IPS-20b (cell line): ENCODE measurements at regions not wholly inside any gene's neighbourhood (a gene's known extent, or its start where the extent isn't known, plus 50 kb on each side); places are given as distances from the start of the nearest gene placed in this dataset.

ENCODE experiments used
- H3K27ac ChIP-seq: one replicate; pipeline ENCODE4 v1.5.1; 2013; ENCODE audit warnings: low read length
- H3K27me3 ChIP-seq: 2 replicates; pipeline ENCODE4 v1.6.1; 2013; ENCODE audit warnings: mild to moderate bottlenecking, low read length, inconsistent platforms; ENCODE audit not compliant: insufficient read depth
- H3K36me3 ChIP-seq: 2 replicates; pipeline ENCODE4 v1.6.1; 2013; ENCODE audit warnings: low read depth, mild to moderate bottlenecking, inconsistent platforms, low read length, moderate library complexity; ENCODE audit not compliant: insufficient read depth
- H3K4me1 ChIP-seq: 2 replicates; pipeline ENCODE4 v1.6.1; 2013; ENCODE audit warnings: mild to moderate bottlenecking, control low read depth, inconsistent platforms, low read length, moderate library complexity; ENCODE audit not compliant: insufficient read depth
- H3K4me3 ChIP-seq: 2 replicates; pipeline ENCODE4 v1.5.1; 2013; ENCODE audit warnings: mild to moderate bottlenecking, low read length, inconsistent platforms
- H3K9ac ChIP-seq: 2 replicates; pipeline ENCODE4 v1.6.1; 2013; ENCODE audit warnings: low read depth, mild to moderate bottlenecking, inconsistent platforms, low read length, moderate library complexity
- H3K9me3 ChIP-seq: 2 replicates; pipeline ENCODE4 v1.6.1; 2013; ENCODE audit warnings: mild to moderate bottlenecking, low read depth, low read length, inconsistent platforms; ENCODE audit not compliant: insufficient read depth

DNA sequence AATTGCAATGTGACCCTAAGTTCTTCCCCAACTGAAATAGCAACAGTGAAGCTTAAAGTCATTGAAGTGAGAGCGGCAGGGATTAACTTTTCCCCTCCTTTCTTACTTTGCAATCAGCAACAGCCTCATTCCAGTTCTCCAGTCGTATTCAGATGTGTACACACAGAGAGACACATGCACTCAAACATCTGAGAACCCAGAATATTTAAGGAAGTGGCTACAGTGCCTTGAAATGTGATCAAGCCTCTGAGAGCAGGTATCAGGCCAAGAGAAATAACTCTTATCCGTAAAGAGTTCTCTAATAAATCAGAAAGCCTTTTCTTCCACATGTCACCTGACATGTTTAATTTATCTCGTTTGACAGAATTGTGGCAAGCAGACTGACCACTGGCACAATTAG, 388.9 kb upstream of the NPVF start:
- Histone ChIP-seq H3K4me3 (no peak overlapping the region), H3K4me1 (no peaks in the 10 kb centered on the region)

DNA sequence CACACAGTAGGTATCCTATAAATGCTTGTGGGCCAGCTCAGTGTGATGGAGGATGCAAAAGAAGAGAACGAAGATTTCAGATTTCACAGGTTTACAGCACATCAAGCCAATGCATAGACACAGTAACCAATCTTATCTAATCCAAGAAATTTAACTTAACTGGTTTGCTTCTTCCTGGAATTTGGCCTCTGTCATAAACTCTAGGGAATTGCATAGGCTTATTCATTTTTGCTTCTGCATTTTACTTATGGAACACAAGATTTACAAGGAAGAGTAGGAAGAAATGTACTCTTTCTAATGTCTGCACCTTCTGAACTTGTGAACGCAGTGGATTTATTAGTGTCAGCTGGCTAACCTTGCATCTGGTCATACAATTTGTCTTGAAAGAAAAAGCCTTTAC, 389.4 kb upstream of the NPVF start:
- H3K27me3 ChIP-seq = no peaks in the 10 kb centered on the region
- H3K36me3 ChIP-seq = no peaks in the 10 kb centered on the region
- no peak overlapping the region for H3K9ac ChIP-seq
- no peak overlapping the region for H3K27ac ChIP-seq
- H3K4me1 ChIP-seq = no peaks in the 10 kb centered on the region
- no peak overlapping the region for H3K4me3 ChIP-seq
- no peaks in the 10 kb centered on the region; the same call in 1 of the 2 replicates for H3K9me3 ChIP-seq

More for the DNA sequence above, 388.9 kb upstream of the NPVF start:
- H3K27ac ChIP-seq = no peak overlapping the region
- H3K9me3 ChIP-seq = peaks cover 4% of the 10 kb centered on the region
- H3K27me3 ChIP-seq = no peaks in the 10 kb centered on the region
- no peak overlapping the region for H3K9ac ChIP-seq
- no peaks in the 10 kb centered on the region for H3K36me3 ChIP-seq

DNA sequence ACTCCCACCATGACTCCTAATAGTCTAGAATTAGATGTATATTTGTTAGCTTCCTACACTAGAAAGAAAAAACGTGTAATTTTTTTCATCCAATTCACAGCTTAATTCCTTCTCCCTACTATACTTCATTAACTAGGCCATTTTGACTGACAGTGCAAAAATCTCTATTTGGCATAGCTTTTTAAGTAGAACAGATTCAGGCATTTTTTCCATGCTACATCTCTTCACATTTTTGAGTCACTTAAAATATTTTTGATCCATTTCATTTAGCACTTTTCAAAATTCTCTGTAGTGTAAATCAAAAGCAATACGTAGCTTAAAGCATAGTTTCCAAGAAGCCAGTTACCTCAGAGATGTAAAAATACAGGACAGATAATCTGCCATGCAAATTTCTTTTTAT, 391.1 kb upstream of the NPVF start:
- no peak overlapping the region for H3K27ac ChIP-seq
- H3K9me3 ChIP-seq = no peaks in the 10 kb centered on the region; the same call in 1 of the 2 replicates
- no peaks in the 10 kb centered on the region for H3K4me1 ChIP-seq
- H3K36me3 ChIP-seq = no peaks in the 10 kb centered on the region
- no peak overlapping the region for H3K9ac ChIP-seq
- no peaks in the 10 kb centered on the region for H3K27me3 ChIP-seq
- no peak overlapping the region for H3K4me3 ChIP-seq

DNA sequence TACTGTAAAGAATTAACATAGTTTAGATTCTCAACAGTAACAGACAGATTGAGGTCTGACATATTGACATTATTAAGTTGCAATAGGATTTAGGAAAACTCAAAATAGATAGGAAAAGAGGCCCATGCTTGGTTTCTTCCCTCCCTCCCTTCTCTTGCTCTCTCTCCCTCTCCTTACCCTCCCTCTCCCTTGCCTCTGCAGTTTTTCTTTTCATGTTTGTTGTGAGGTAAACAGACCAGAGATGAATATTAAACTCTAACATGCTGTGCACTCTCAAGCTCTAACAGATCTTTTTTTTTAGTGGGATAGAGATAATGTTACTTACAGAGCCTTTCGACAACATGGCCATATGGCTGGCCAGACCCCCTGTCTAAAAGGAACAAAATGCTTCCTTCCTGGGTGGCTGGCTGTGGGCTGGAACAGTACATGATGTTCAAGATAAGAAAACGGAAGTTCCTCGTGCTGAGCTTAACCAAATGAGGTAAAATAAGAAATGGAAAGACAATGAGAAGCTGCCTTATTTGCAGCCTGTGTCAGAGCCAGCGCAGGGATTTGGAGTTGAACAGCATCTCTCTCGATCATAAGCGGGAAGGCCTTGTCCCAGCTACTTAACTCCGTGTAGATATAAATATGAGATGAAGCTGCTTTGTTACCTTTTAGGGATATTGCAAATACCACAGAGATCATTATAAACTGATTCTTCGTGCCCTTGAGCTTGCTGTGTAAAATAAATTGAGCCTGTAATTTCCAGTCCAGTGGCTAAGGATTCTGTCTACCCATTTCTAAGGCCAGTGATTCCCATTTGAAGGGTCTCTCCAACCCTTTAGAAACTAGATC, 391.9 kb upstream of the NPVF start:
- Histone ChIP-seq H3K27me3 (no peaks in the 10 kb centered on the region), H3K9me3 (no peaks in the 10 kb centered on the region; the same call in 1 of the 2 replicates), H3K36me3 (no peaks in the 10 kb centered on the region), H3K9ac (no peak overlapping the region), H3K27ac (no peak overlapping the region), H3K4me3 (no peak overlapping the region), H3K4me1 (no peaks in the 10 kb centered on the region)

DNA sequence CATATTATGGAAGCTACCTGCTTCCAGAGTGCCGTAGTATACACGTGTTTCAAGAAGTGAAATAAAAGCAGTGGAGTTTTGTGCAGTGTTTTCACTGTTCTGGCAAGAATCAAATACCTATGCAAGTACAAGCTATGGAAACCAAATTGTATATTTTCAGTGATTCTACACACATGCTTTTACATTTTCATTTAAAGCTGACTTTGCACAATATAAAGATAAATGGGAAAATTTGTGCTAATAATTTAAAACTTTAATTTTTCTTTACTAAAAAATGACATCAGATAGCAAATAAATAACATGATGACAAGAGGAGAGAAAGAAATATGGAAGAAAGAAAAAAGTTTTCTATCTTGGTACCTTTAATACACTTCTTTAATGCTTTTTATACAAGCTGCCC, 393.7 kb upstream of the NPVF start:
- Histone ChIP-seq H3K36me3 (no peaks in the 10 kb centered on the region), H3K4me1 (no peaks in the 10 kb centered on the region), H3K9me3 (no peaks in the 10 kb centered on the region; the same call in 1 of the 2 replicates), H3K4me3 (no peak overlapping the region), H3K27me3 (no peaks in the 10 kb centered on the region), H3K9ac (no peak overlapping the region), H3K27ac (no peak overlapping the region)

DNA sequence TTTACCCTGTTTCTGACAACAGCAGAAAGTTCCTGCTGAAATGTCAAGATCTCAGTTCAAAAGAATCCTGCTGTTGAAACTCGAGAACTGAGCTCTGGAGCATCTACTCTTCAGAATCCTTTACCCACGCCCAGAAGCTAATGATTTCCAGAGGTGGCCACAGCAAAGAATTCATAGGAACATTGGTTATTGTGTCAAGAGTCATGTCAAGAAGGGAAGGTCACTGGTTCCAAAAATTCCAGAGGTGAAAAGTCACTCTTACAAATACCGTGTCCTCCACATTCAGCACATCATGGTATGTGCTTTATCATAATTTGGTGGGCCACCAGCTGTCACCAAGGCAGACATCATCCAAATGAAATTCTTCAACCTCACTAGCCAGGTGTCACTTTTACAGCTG, 394.4 kb upstream of the NPVF start:
- H3K27me3 ChIP-seq = no peaks in the 10 kb centered on the region
- peaks cover under 1% of the 10 kb centered on the region; the same call in 1 of the 2 replicates for H3K4me1 ChIP-seq
- H3K9ac ChIP-seq = no peak overlapping the region
- no peak overlapping the region for H3K4me3 ChIP-seq
- no peak overlapping the region for H3K27ac ChIP-seq
- H3K9me3 ChIP-seq = no peaks in the 10 kb centered on the region; the same call in 1 of the 2 replicates
- no peaks in the 10 kb centered on the region for H3K36me3 ChIP-seq

DNA sequence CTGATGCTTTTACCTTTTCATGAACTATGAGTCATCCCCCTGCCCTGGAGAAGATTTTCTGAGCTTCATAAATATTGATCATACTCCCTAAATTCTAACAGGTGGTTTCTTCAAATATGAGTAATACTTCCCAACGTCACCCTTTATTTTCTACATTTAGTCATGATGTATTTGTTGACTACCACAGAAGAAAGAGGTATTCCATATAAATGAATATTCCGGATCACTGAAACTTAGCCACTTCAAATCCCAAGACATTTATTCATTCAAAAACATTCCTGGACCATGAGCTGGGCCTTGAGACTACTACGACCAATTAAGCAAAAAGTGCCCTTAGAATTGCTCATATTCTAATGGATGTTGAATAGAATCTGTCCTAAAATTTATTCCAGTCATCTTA, 395.8 kb upstream of the NPVF start:
- no peaks in the 10 kb centered on the region; the same call in 1 of the 2 replicates for H3K9me3 ChIP-seq
- no peak overlapping the region for H3K27ac ChIP-seq
- H3K4me1 ChIP-seq = peaks cover 11% of the 10 kb centered on the region; the same call in 1 of the 2 replicates
- no peak overlapping the region for H3K9ac ChIP-seq
- no peaks in the 10 kb centered on the region for H3K27me3 ChIP-seq
- H3K4me3 ChIP-seq = no peak overlapping the region
- H3K36me3 ChIP-seq = no peaks in the 10 kb centered on the region

DNA sequence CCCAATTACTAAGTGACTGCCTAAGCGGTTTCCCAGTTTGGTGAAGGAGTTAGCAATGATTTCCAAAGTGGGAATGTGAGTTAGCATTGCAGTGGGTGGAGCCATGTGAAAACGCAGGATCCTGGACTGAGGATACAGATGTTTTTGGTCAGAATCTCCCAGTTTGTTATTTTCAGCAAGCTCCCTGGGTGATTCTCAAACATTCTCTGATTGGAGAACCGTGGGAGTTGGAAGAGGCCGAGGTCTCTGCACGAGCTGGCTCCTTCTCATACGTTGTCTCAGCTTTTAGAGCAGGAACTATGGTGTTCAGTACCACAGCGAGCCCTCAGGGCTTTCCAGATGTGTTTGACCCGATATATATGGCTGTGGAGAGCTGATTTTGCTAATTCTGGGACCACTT, 396.5 kb upstream of the NPVF start:
- Histone ChIP-seq H3K4me1 (peaks cover 11% of the 10 kb centered on the region; the same call in 1 of the 2 replicates), H3K4me3 (no peak overlapping the region), H3K27ac (no peak overlapping the region), H3K27me3 (no peaks in the 10 kb centered on the region), H3K36me3 (no peaks in the 10 kb centered on the region), H3K9me3 (no peaks in the 10 kb centered on the region; the same call in 1 of the 2 replicates), H3K9ac (no peak overlapping the region)

DNA sequence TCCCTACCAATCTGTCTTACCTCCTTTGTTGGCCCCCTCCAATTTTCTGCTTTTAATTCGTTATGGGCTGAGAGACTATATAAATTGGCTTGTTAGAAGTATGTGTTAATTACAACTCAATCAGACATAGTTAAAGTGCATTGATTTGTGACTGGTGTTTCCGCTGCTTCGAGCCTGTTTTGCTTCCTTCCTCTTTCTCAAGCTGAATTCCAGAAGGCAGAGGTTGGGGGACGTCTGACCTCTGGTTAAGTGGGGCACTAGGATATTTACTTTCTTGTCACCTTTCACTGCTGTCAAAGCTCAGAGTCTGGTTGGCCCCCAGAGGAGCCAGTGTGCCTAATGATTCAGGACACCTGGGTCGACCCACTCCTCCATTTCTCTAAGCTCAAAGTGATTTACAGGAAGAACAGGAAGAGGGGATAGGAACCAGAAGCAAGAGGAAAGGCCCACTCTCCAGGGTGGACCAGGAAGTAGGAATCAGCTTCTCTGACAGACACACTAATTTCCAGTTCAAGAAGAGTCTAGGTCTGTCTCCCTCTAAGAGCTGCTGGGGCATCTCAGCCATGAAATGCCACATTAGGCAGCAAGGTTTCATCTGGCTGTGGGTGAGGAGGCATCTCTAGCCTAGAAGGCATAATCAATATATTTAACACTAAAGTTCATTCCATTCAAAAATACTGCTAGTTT, 397.2 kb upstream of the NPVF start:
- H3K4me1 ChIP-seq = peaks cover 11% of the 10 kb centered on the region; the same call in 1 of the 2 replicates
- H3K36me3 ChIP-seq = no peaks in the 10 kb centered on the region
- H3K4me3 ChIP-seq = no peak overlapping the region
- H3K9ac ChIP-seq = no peak overlapping the region
- no peaks in the 10 kb centered on the region for H3K27me3 ChIP-seq
- no peak overlapping the region for H3K27ac ChIP-seq
- H3K9me3 ChIP-seq = no peaks in the 10 kb centered on the region; the same call in 1 of the 2 replicates

DNA sequence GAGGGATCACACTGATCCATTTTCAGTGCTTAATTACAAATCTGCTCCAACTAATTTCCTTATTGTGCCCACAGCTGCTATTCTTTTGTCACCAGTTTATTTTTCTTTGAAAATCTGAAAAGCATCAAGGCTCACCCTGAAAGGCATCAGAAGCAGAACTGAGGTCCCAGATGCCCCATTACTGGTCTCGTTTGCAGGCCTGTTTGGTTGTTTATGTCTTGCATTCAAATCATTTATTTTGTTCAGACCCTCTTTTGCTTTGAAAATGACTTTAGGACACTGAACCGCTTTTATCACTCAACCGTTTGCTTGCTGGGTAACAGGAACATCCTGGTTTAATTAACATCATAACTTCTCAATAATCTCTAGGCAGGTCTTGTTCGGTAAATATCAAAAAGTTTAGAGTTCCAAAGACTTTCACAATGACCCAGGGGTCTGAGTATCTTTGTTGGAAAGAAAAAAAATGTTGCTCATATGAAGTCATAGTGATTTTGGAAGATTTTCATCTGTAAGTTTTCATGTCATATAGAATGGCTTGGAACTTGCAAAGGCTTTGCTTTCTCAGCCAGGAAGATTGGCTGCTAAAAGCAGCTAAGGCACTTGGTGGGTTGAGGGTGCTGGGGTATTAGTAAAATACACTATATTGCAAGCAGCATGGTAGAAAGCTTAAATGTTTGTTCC, 398.3 kb upstream of the NPVF start:
- H3K9me3 ChIP-seq = no peaks in the 10 kb centered on the region
- no peak overlapping the region for H3K27ac ChIP-seq
- no peak overlapping the region for H3K4me3 ChIP-seq
- peaks cover 11% of the 10 kb centered on the region; the same call in 1 of the 2 replicates for H3K4me1 ChIP-seq
- H3K36me3 ChIP-seq = no peaks in the 10 kb centered on the region
- H3K27me3 ChIP-seq = no peaks in the 10 kb centered on the region
- no peak overlapping the region for H3K9ac ChIP-seq

DNA sequence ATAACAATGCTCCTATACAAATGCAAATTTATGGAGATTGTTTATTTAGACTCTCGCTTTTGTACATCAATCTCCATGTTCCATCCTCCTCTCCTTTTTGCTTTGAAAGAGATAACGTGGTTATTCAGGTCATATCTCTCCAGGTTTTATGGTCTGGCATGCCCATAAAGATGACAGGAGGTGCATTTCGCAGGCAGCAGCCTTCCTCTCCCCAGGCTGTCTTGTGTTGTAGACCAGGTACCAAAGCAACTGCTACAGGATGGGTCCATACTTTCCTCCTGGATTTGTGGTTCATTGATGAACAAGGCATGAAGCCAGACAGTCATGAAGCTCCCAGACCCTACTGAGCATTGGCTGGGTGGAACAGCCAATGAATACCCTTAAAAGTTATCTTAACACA, 400.2 kb upstream of the NPVF start:
- Histone ChIP-seq H3K27ac (no peak overlapping the region), H3K9me3 (no peaks in the 10 kb centered on the region), H3K27me3 (no peaks in the 10 kb centered on the region), H3K4me3 (no peak overlapping the region), H3K9ac (no peak overlapping the region), H3K36me3 (no peaks in the 10 kb centered on the region), H3K4me1 (peaks cover 11% of the 10 kb centered on the region; the same call in 1 of the 2 replicates)
